ENCODE measurements at regions not wholly inside any gene's neighbourhood (a gene's known extent, or its start where the extent isn't known, plus 50 kb on each side); places are given as distances from the start of the nearest gene placed in this dataset.

DNA sequence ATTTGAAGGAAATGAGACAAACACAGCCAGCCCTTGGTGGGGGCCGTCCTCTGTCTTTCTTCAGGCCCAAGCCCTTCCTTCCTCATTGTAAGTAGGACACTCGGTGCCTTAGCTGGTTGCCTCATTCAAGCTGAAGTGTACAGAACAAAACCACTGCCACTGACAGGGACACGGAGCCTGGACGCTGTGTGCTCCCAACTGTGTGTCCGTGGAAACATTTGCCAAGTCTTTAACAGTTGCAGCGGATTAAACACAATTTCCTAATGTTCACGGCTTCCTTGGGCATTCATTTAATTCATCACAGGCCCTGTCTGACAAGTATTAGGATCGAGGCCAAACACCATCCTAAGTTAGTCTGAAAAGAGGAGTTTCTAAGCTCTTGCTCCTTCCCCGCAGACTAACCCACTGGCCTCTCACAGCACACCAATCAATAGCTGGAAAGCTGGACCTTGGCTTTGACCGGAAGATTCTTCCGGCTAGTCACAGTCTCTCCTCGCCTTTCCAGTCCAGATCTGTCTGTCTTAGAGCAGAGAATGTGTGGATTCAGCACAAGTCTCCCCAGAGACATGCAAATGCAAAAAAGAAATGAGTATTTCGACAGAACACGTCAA lies 68.7 kb upstream of the ACSL3 start:
- Histone ChIP-seq H3K27me3 (ENCODE audit: insufficient read depth, poor library complexity, severe bottlenecking) (no peaks in the 10 kb centered on the region), H3K4me3 (replicated peaks; ENCODE audit: insufficient read depth, low read length) (no peak overlapping the region), H3K27ac (replicated peaks) (no peak overlapping the region)
- TF ChIP-seq POLR2AphosphoS5 (IDR thresholded peaks at IDR 0.05; ENCODE audit: low read depth) (no peak), GABPA (IDR thresholded peaks at IDR 0.05; ENCODE audit: low read depth) (no peak), SPI1 (IDR thresholded peaks at IDR 0.05; ENCODE audit: borderline replicate concordance, low read depth) (peak; percentile 12; the same call in 1 of the 2 replicates)
- TF ChIP-seq, protein P1, sequence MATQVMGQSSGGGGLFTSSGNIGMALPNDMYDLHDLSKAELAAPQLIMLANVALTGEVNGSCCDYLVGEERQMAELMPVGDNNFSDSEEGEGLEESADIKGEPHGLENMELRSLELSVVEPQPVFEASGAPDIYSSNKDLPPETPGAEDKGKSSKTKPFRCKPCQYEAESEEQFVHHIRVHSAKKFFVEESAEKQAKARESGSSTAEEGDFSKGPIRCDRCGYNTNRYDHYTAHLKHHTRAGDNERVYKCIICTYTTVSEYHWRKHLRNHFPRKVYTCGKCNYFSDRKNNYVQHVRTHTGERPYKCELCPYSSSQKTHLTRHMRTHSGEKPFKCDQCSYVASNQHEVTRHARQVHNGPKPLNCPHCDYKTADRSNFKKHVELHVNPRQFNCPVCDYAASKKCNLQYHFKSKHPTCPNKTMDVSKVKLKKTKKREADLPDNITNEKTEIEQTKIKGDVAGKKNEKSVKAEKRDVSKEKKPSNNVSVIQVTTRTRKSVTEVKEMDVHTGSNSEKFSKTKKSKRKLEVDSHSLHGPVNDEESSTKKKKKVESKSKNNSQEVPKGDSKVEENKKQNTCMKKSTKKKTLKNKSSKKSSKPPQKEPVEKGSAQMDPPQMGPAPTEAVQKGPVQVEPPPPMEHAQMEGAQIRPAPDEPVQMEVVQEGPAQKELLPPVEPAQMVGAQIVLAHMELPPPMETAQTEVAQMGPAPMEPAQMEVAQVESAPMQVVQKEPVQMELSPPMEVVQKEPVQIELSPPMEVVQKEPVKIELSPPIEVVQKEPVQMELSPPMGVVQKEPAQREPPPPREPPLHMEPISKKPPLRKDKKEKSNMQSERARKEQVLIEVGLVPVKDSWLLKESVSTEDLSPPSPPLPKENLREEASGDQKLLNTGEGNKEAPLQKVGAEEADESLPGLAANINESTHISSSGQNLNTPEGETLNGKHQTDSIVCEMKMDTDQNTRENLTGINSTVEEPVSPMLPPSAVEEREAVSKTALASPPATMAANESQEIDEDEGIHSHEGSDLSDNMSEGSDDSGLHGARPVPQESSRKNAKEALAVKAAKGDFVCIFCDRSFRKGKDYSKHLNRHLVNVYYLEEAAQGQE (IDR thresholded peaks at IDR 0.05; ENCODE audit: insufficient replicate concordance, low read depth), result no peak
- TF ChIP-seq, protein P2, sequence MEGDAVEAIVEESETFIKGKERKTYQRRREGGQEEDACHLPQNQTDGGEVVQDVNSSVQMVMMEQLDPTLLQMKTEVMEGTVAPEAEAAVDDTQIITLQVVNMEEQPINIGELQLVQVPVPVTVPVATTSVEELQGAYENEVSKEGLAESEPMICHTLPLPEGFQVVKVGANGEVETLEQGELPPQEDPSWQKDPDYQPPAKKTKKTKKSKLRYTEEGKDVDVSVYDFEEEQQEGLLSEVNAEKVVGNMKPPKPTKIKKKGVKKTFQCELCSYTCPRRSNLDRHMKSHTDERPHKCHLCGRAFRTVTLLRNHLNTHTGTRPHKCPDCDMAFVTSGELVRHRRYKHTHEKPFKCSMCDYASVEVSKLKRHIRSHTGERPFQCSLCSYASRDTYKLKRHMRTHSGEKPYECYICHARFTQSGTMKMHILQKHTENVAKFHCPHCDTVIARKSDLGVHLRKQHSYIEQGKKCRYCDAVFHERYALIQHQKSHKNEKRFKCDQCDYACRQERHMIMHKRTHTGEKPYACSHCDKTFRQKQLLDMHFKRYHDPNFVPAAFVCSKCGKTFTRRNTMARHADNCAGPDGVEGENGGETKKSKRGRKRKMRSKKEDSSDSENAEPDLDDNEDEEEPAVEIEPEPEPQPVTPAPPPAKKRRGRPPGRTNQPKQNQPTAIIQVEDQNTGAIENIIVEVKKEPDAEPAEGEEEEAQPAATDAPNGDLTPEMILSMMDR (IDR thresholded peaks at IDR 0.05; ENCODE audit: insufficient read depth, low read length), result no peak
- DNase-seq (ENCODE audit: low read depth in 1 of 2, low spot score in 1 of 2), result peak; percentile 2 to 74

DNA sequence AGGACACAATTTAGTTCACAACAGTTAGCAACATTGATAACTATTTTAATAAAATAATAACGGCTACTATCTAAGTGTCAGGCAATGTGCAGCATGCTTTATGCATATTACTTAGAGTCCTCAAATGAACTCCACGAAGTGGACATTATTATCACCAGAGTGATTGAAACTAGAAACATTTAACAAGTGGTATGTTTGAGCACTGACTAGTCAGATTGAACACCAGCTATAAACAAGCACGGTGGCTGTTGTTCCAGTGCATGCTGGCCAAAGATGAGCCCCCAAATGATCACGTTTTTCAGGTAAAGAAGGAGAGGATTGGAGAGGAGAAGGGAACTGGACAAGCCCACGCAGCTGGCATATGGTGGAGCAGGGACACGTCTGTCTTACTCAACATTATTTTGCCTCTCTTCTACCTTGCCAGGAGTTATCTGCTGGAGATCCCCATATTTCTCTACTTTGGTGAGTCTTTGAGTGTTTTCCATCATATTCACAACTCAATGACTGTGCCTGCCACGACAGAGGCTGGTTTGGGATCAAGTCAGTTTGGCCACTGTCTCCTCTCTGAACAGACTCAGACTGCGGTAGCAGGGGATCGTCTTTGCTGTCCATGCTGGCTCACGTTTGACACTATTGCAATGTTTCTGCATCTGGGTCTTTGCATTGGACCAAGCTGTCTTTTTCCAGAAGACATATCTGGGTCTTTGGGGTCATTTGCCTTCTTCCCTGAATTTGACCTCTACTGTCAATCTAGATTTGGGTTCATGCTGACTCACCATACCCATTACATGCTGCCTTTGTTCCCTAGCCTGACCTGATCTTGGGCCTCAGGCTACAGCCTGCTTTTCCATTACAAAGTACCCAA lies 66.0 kb upstream of the ACSL3 start:
- Histone ChIP-seq H3K27ac (replicated peaks) (no peak overlapping the region), H3K27me3 (ENCODE audit: insufficient read depth, poor library complexity, severe bottlenecking) (no peaks in the 10 kb centered on the region), H3K4me3 (replicated peaks; ENCODE audit: insufficient read depth, low read length) (no peak overlapping the region)
- DNase-seq (ENCODE audit: low read depth in 1 of 2, low spot score in 1 of 2), result no peak
- TF ChIP-seq GABPA (IDR thresholded peaks at IDR 0.05; ENCODE audit: low read depth), result no peak
- no peak for TF ChIP-seq POLR2AphosphoS5 (IDR thresholded peaks at IDR 0.05; ENCODE audit: low read depth)
- TF ChIP-seq, protein P1 (IDR thresholded peaks at IDR 0.05; ENCODE audit: insufficient replicate concordance, low read depth), result no peak
- TF ChIP-seq, protein P2 (IDR thresholded peaks at IDR 0.05; ENCODE audit: insufficient read depth, low read length), result no peak

DNA sequence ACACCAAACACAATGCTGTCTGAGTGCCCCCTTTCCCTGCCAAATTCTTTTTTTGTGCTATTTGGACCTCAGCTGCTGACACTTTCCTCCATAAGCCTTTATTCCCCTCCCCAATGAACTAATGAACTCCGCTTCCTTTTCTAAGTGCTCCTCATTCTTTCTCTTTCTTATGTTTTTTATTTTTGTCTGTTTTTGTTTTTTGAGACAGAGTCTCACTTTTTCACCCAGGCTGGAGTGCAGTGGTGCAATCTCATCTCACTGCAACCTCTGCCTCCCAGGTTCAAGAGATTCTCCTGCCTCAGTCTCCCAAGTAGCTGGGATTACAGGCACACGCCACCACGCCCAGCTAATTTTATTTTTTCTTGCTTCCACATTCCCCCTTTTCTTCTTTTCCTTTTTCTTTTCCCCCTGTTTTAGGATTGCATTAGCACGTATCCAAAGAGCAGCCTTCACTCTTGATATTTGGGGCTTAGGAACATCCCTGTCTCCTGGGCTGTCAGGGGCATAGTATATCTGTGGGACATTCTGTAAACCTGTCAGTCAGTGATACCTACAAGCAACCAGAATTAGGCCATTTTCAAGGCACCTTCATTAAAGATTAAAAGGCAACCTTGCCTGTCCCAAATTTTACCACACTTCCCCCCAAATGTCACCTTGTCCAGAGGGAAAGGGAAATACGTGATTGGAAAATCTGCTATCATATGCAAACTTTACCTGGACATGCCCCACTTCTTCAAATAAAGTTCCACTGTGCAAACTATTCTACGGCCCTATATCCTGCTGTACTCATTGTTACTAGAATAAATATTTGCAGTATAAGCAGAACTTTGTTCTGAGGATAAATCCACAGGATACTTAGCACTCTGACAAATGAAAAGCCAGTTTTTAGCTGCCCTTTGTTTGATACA lies 65.1 kb upstream of the ACSL3 start:
- Histone ChIP-seq H3K27ac (replicated peaks) (no peak overlapping the region), H3K4me3 (replicated peaks; ENCODE audit: insufficient read depth, low read length) (no peak overlapping the region)
- DNase-seq (ENCODE audit: low read depth in 1 of 2, low spot score in 1 of 2), result no peak

More for the DNA sequence above, 65.1 kb upstream of the ACSL3 start:
- TF ChIP-seq SPI1 (IDR thresholded peaks at IDR 0.05; ENCODE audit: borderline replicate concordance, low read depth) (no peak), GABPA (IDR thresholded peaks at IDR 0.05; ENCODE audit: low read depth) (no peak), POLR2AphosphoS5 (IDR thresholded peaks at IDR 0.05; ENCODE audit: low read depth) (no peak)
- TF ChIP-seq, protein P1 (IDR thresholded peaks at IDR 0.05; ENCODE audit: insufficient replicate concordance, low read depth), result no peak
- TF ChIP-seq, protein P2 (IDR thresholded peaks at IDR 0.05; ENCODE audit: insufficient read depth, low read length), result no peak
- no peaks in the 10 kb centered on the region for H3K27me3 ChIP-seq (ENCODE audit: insufficient read depth, poor library complexity, severe bottlenecking)

Data from HL-60 (cell line).